VCaP (cell line): ENCODE measurements at regions not wholly inside any gene's neighbourhood (a gene's known extent, or its start where the extent isn't known, plus 50 kb on each side); places are given as distances from the start of the nearest gene placed in this dataset.
"Not testable (repeated sequence)": the region's sequence is repeated elsewhere in the genome, so short reads cannot be mapped to it uniquely, and the experiment has no call there.

Experiments
- H3K27ac ChIP-seq: fragments of 450-650 bp; 2 replicates; pipeline ENCODE4 v1.5.1; 2017
- TF ChIP-seq, protein P1 (sequence below): fragments of 450-650 bp; conservative IDR thresholded peaks from 2 replicates; pipeline ENCODE4 v1.5.1; 2017; ENCODE audit warnings: mild to moderate bottlenecking, moderate library complexity

DNA sequence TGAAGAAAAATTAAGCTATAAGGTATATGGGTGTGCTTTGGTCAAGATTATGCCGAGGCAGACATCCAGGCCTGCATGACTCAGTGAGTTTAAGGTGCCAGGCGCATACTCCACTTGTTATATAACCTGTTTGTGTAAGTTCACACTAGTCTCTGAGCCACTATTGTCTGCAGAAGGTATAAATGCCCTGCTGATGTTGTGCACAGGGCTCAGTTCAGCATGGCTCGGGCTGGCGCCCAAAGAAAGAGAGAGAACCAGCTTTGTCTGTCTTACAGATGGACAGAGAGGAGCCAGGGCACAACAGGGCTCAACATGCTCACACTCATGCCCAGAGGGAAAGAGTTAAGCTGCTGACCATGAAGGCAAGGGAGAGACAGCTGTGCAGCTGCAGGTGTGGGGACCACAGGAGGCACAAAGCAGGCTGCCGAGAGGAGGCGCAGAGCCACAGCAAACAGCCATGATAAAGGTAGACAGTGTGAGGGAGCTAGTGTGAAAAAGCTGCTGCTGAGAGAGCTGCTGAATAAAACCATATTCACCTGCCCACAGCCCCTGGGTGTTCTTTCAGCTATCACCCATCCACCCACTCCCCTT is 1587.6 kb upstream of the C9orf72 start:
- TF ChIP-seq, protein P1, sequence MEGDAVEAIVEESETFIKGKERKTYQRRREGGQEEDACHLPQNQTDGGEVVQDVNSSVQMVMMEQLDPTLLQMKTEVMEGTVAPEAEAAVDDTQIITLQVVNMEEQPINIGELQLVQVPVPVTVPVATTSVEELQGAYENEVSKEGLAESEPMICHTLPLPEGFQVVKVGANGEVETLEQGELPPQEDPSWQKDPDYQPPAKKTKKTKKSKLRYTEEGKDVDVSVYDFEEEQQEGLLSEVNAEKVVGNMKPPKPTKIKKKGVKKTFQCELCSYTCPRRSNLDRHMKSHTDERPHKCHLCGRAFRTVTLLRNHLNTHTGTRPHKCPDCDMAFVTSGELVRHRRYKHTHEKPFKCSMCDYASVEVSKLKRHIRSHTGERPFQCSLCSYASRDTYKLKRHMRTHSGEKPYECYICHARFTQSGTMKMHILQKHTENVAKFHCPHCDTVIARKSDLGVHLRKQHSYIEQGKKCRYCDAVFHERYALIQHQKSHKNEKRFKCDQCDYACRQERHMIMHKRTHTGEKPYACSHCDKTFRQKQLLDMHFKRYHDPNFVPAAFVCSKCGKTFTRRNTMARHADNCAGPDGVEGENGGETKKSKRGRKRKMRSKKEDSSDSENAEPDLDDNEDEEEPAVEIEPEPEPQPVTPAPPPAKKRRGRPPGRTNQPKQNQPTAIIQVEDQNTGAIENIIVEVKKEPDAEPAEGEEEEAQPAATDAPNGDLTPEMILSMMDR = no peak
- H3K27ac ChIP-seq = no peak overlapping the region

DNA sequence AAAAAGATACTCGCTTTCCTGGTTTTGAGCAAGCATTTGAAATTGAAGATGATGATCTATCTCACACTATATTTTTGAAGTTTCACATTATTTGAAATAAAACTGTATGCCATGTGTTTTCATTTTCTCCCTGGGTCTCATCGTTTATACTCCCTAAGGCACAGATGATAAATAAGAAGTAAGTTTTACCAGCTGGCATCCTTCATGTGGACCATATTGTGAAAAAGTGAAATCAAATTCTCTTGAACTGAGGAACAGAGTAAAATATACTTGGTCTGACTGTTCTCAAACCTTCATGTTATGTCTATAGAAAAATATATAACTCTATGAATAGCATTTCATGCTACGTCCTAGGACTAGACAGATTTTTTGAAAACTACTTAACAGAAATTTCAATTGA is 1600.9 kb upstream of the C9orf72 start:
- H3K27ac ChIP-seq = no peak overlapping the region
- TF ChIP-seq, protein P1 = no peak

DNA sequence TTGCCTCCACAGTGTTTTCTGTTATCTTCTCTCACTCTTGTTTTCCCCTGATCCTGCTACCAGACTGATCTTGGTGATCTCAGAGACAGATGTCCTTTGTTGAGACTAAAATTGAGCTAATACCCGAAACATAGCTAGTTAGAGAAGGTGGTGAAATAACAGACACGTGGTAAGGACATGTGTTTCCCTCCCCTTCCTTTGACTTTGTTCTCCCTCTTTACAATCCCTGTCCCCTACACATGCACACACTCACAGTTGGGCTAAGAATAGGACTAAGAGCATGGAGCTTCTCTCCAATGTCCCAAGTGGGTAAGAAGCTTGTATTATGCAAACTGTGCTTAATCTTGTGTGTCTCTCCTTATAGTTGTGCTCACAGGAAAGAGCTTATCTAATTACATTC is 1603.0 kb upstream of the C9orf72 start:
- TF ChIP-seq, protein P1 = no peak
- H3K27ac ChIP-seq = no peak overlapping the region

DNA sequence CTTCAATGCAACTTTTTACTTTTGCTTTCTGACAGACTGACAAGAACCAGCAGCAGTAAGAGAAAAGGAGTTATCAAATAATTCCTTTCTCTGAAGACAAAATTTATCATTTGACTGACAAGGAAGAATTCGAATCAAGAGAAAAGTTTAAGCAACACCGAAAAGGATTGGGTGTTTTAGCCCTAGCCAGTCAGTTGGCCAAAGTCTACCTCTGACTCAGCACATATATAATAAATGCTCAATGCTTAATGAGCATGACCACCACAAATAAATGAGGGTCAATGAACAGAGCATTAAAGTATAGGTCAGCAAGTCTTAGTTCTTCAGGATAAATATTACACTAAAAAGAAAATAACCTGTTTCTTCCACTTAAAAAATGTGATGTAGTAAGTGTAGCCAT is 1603.5 kb upstream of the C9orf72 start:
- no peak overlapping the region for H3K27ac ChIP-seq
- TF ChIP-seq, protein P1 = no peak

DNA sequence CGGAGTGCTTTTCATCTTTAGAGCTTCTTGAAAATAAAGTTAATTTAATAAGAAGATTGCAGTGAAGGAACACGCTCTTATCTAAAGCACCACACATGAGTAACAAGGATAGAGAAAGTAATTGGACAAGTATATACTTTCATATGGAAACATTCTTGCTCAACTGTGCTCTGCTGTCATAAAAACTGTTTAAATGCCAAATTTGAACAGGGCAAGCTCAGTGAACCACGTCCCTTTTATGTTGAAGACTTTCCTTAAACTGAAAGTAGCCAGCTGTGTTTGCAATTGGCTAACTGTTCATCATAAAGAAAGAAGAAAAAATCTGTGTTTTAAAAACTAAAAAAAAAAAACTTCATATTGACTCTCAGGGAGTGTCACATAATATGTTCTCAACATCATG is 1610.7 kb upstream of the C9orf72 start:
- TF ChIP-seq, protein P1 = no peak
- no peak overlapping the region for H3K27ac ChIP-seq

DNA sequence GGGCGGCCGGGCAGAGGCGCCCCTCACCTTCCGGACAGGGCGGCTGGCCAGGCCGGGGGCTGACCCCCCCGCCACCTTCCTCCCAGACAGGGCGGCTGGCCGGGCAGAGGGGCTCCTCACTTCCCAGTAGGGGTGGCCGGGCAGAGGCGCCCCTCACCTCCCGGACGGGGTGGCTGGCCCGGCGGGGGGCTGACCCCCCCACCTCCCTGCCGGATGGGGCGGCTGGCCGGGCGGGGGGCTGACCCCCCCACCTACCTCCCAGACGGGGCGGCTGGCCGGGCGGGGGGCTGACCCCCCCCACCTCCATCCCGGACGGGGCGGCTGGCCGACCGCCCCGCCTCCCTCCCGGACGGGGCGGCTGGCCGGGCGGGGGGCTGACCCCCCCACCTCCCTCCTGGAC is 1615.5 kb upstream of the C9orf72 start:
- H3K27ac ChIP-seq = not testable (repeated sequence)

DNA sequence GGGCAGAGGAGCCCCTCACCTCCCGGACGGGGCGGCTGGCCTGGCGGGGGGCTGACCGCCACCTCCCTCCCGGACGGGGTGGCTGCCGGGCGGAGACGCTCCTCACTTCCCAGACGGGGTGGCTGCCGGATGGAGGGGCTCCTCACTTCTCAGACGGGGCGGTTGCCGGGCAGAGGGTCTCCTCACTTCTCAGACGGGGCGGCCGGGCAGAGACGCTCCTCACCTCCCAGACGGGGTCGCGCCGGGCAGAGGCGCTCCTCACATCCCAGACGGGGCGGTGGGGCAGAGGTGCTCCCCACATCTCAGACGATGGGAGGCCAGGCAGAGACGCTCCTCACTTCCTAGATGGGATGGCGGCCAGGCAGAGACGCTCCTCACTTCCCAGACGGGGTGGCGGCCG is 1615.9 kb upstream of the C9orf72 start:
- H3K27ac ChIP-seq = not testable (repeated sequence)

DNA sequence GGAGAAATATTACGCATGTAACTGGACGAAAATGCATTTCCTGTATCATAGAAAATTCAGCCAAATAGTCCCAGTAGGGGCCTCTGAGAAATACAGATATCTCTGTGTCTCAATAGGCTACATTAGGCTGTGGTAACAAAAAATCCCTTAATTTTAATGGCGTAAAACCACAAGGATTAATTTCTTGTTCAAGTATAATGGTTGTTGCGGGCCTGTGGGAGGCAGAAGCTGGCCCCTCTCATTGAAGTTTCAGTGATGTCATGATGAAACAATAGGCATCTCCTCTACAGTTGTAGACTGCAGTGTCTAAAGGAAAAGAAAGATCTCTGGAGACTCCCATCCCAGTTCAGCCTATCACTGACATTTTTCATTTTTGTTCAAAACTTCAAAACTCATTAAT is 1625.6 kb upstream of the C9orf72 start:
- TF ChIP-seq, protein P1 = no peak
- no peak overlapping the region for H3K27ac ChIP-seq

DNA sequence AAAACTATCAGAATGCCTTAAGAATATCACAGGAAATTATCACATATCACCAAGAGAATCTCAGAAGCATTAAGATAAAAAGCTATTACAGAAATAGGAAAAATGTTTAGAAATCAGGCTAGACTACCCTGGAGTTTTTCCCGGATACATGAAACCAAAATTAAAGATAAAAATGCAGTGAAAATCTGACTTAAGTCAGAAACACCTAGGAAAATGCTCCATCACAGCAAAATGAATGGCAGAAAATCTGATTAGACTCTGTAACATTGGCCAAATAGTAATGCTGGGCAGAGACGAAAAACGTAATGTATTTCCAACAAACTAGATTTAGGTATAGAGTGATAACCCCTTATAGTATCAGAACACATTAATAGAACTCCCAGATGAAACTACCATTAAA is 1626.7 kb upstream of the C9orf72 start:
- TF ChIP-seq, protein P1 = no peak

More for the DNA sequence above, 1626.7 kb upstream of the C9orf72 start:
- H3K27ac ChIP-seq = no peak overlapping the region
